ENCODE measurements at regions not wholly inside any gene's neighbourhood (a gene's known extent, or its start where the extent isn't known, plus 50 kb on each side); places are given as distances from the start of the nearest gene placed in this dataset.

- ATAC-seq, result no peak
Observed at GRCh38 chr4:138964716-138965426, 50.7 kb upstream of the NOCT start.

- ATAC-seq, result no peak
Observed at GRCh38 chr4:138963412-138963811, 52.2 kb upstream of the NOCT start.

GRCh38 chr4:138961664-138962063 is 53.9 kb upstream of the NOCT start:
- ATAC-seq, result no peak

GRCh38 chr4:138961129-138961528 is 54.5 kb upstream of the NOCT start:
- ATAC-seq, result no peak

GRCh38 chr4:138960175-138960710 is 55.3 kb upstream of the NOCT start:
- ATAC-seq, result no peak

- ATAC-seq, result no peak
Observed at GRCh38 chr4:138959097-138959815, 56.3 kb upstream of the NOCT start.

- no peak for ATAC-seq
Observed at GRCh38 chr4:138958519-138958918, 57.1 kb upstream of the NOCT start.

- no peak for ATAC-seq
Observed at GRCh38 chr4:138957302-138957701, 58.3 kb upstream of the NOCT start.

- no peak for ATAC-seq
Observed at GRCh38 chr4:138954428-138954827, 61.2 kb upstream of the NOCT start.

- no peak for ATAC-seq
Observed at GRCh38 chr4:138953961-138954371, 61.6 kb upstream of the NOCT start.

- peak; percentile 58 to 60 for ATAC-seq
Observed at GRCh38 chr4:138952411-138952810, 63.2 kb upstream of the NOCT start.

- ATAC-seq, result no peak
Observed at GRCh38 chr4:138951764-138952163, 63.8 kb upstream of the NOCT start.

- no peak for ATAC-seq
Observed at GRCh38 chr4:138949866-138950265, 65.7 kb upstream of the NOCT start.

GRCh38 chr4:138948918-138949317 is 66.7 kb upstream of the NOCT start:
- no peak for ATAC-seq

GRCh38 chr4:138946306-138946705 is 69.3 kb upstream of the NOCT start:
- ATAC-seq, result no peak

GRCh38 chr4:138945840-138946239 is 69.7 kb upstream of the NOCT start:
- ATAC-seq, result no peak

- no peak for ATAC-seq
Observed at GRCh38 chr4:138945401-138945800, 70.2 kb upstream of the NOCT start.

GRCh38 chr4:138943893-138944292 is 71.7 kb upstream of the NOCT start:
- ATAC-seq, result no peak

- no peak for ATAC-seq
Observed at GRCh38 chr4:138941037-138941436, 74.5 kb upstream of the NOCT start.

- no peak for ATAC-seq
Observed at GRCh38 chr4:138939960-138940359, 75.6 kb upstream of the NOCT start.

GRCh38 chr4:138938366-138938690 is 77.3 kb upstream of the NOCT start:
- no peak for ATAC-seq

- ATAC-seq, result no peak
Observed at GRCh38 chr4:138935135-138935807, 80.3 kb upstream of the NOCT start.

GRCh38 chr4:138927072-138927471 is 88.5 kb upstream of the NOCT start:
- ATAC-seq, result no peak

GRCh38 chr4:138925495-138925894 is 90.1 kb upstream of the NOCT start:
- no peak for ATAC-seq

Data from activated CD4-positive, CD25-positive, alpha-beta regulatory T cell treated with anti-CD3 and anti-CD28 coated beads, Interleukin-2, amount 50 U/mL, for 24 hours (primary cell).